NCI-H446 (cell line): ENCODE measurements at regions not wholly inside any gene's neighbourhood (a gene's known extent, or its start where the extent isn't known, plus 50 kb on each side); places are given as distances from the start of the nearest gene placed in this dataset.
"Not testable (repeated sequence)": the region's sequence is repeated elsewhere in the genome, so short reads cannot be mapped to it uniquely, and the experiment has no call there.

ENCODE experiments used
- DNase-seq, 2 experiments: peaks; one replicate each; lab custom pipeline; 2025; lab: John Stamatoyannopoulos, UW

DNA sequence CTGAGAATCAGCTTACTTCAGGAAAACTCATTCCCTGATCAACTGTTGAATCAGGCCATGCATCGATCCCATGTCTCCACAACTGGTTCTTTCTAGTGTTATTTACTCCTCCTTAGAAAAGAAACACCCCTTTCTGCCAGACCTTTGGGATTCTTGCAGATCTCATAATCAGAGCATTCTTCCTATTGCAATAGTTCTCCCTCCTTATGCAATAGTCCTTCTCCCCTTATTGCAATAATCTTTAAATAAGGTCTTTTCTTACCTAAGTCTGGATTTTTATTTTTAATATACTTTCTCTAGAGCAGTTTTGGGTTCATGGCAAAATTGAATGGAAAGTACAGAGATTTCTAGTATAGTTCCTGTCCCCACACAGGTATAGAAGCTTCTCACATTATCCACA, 141.9 kb upstream of the SGO1 start:
- no peak for DNase-seq

DNA sequence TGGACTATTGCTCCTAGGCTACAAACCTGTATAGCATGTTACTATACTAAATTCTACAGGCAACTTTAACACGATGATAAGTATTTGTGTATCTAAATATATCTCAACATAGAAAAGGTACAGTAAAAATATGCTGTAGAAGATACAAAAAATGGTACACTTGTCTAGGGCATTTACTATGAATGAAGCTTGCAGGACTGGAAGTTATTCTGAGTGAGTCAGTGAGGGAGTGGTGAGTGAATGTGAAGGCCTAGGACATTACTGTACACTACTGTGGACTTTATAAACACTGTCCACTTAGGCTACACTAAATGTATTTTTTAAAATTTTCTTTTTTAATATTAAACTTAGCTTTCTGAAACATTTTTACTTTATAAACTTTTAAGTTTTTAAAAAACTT, 140.5 kb upstream of the SGO1 start:
- no peak for DNase-seq

DNA sequence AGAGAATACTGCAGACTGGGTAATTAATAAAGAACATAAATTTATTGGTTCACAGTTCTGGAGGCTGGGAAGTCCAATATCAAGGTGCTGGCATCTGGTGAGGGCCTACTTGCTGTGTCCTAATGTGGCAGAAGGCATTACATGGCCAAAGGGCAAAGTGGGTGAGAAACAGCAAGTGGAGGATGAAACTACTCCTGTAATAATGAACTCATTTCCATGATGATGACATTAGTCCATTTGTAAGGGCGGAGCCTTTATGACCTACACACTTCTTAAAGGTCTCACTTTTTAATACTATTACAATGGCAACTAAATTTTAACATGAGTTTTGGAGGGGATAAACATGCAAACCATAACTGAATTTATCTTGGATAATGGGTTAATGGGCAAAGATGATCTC, 139.6 kb upstream of the SGO1 start:
- no peak for DNase-seq

DNA sequence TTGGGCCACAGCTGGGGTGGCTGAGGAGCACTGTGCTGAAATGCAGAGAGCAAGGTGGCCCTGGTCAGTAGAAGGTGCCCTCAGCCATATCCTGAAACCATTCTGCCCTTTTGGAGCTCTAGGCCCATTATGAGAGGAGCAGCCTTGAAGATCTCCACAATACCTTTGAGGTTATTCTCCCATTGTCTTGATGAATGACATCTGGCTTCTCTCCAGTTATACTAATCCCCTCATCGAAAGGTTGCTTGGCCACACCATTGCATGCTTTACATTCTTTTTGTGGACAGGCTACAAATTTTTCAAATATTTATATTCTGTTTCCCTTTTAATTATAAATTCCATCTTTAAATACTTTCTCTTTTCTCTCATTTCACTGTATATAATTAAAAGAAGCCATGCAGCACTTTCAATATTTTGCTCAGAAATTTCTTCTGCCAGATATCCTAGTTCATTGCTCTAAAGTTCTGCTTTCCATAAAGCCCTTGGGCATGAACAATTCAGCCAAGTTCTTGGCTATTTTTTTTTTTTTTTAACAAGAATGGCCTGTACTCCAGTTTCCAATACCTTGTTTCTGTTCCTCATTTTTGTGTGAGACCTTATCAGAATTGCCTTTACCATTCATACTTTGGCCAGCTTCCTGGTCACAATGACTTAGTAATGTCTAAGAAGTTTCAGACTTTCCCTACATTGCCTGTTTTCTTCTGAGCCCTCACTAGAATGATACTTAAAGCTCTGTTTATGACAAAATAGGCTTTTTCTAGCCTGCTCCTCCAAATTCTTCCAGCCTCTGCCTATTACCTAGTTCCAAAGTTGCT, 138.9 kb upstream of the SGO1 start:
- DNase-seq, result no peak

DNA sequence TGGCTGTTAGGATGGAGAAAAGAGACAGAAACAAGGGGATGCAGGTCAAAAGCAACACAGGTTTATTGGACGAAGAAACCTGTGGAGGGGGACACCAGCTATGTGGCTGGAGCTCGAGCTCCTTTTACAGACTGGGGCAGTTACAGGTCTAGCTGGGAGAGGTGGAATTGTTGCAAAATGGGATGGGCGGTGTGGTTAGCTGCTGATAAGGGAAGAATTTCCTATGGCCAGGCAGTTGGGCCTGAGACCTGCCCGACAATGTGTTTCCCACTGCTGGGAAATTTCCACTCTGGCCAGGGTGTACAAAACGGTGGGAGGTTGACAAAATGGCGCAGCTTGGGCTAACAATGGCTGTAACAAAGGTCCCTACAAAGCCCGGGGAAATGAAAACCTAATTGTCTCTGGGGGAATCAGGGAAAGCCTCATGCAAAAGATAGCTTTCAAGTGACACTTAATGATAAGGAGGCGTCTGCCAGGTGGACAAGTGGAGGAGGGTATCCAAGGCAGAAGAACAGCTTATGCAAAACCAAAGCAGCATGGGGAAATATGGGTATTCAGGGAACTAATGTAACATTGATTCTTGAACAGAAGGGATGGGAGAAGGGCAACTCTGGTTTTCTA, 137.4 kb upstream of the SGO1 start:
- DNase-seq, result no peak

DNA sequence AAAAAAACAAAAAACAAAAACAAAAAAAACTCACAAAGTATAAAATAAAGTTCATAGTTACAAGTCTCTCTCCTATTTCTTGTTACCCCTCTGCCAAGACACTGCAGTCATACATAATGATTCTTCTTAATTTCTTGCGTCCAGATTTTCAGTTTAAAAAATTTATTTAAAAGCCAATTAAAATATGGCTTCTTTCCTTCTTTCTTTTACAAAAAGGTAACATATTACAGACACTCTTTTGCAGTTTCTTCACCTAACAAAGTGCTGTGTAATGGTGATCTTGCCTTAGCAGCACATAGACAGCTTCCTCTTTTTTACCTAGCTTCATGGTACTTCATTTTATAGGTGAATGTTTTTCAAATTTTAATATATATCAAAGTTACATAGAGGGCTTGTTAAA, 136.1 kb upstream of the SGO1 start:
- no peak for DNase-seq

DNA sequence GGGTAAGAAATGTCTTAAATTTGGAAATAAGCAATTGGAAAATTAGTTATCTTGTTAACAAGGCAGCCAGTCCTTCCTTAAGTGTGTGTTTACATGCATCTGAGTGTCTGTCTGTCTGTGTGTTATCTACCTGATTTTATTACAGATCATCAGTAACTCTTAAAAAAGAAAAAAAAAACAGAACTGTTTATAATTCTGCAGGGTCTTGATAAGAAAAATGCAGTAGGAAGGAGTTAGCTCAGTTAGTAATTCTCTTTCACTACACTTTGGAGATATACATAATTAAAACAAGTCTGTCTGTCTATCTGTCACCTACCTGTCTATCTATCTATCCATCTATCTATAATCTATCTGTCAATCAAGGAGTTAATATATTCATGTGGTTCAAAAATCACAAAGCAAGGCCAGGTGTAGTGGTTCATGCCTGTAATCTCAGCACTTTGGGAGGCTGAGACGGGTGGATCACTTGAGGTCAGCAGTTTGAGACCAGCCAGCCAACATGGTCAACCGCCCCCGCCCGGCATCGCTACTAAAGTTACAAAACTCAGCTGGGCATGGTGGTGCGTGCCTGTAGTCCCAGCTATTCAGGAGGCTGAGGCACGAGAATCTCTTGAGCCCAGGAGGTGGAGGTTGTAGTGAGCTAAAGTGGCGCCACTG, 135.5 kb upstream of the SGO1 start:
- DNase-seq, result no peak

DNA sequence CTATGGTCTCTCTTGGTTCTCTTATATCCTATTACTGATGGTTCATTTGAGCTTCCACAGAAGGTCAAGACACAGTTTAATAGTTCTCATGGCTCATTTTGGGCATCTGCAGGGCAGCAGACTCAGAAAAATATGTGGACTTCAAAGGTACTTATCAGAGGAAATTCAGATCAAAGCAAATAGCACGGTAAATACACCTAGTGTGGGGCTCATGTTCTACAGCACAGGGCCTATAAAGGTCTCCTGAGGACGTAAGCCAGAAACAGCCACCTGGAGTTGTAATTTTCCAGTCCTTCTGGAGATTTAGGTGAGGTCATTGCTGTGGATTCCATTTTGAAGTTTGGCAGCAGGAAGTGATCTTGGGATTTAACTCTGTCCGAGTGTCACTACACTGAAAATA, 134.5 kb upstream of the SGO1 start:
- no peak for DNase-seq

DNA sequence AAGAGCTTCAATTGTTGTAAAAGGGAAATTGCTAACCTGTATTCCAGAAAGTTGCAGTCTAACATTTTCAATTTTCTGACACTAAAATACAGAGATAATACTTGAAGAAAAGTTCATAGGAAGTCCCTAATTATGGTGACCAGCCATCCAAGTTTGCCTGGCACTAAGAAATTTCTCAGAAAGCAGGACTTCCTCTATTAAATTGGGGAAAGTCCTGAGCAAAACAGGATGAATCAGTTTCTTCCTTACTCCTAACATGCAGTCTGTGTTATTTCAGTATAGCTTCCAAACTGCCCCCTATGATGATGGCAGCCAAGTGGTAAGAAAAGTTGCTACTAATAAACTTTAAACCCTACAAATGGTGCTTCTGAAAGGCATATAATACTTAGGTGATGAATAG, 133.5 kb upstream of the SGO1 start:
- DNase-seq, result no peak

DNA sequence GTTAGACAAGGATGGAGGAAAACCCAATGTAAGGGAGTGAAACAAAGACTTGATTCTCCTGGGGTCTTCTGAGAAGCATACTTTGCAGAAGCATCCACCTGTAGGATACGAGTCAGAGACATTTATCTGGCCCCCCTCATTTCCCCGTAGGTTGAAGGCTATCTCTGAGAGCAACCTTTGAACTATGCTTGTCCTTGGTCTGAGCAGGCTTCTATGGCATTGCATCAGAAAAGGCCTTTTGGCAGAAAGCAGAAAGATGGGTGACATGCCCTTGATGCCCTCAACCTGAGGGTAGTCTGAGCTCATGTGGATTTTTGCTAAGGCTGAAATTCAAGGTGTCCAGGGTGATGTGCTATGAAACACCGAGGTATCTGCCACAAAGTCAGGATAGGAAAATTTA, 131.6 kb upstream of the SGO1 start:
- no peak for DNase-seq

DNA sequence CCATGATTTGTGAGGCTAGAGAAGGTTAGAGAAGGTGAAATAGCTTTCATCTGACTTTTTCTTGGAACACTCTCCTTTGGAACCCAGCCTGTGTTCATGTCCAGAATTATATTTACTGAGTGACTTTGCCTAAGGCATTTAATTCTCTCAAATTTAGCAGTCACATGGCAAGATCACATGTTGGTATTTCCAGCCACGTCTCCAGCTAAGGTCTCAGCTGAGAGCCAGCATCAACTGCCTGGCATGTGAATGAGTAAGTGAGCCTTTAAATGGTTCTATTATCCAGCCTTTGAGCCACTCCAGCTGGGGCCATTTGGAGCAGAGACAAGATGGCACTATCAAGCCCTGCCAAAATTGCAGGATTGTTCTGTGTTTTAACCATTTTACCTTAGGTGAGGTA, 130.2 kb upstream of the SGO1 start:
- peak in 1 of 2 experiments; percentile 19 for DNase-seq

DNA sequence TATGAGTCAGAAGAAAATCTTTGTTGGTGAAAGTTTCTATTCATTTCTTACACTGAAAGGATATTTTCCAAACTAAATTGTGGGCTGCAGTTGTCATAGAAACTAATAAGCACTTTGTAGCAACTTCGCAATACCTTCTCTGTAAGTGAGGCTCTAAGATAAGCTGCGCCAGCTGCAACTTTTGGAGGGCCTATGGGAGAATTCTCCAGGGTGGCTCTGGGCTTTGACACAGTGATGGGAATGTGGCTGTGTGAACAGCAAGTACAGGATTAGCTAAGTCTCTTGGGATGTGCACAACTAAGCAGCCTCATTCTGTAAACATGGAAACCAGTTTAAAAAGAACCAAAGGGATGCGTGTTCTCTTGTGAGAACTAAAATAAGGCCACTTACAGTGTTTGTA, 124.6 kb upstream of the SGO1 start:
- DNase-seq, result no peak

DNA sequence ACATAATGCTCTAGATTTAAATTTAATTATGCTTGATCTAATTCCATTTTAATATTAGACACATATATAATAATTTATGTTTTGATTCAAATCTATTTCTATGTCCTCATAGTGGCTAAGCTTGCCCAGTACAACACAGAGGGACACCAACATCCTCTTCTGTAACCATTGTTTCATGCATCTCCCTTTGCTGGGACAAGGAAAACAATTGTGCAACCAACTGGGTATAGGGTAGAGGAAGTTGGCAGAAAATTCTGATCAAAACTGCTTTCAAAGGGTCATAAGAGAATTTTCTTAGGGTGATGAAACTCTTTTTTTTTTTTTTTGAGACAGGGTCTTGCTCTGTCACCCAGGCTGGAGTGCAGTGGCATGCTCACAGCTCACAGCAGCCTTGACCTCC, 121.4 kb upstream of the SGO1 start:
- DNase-seq, result no peak

DNA sequence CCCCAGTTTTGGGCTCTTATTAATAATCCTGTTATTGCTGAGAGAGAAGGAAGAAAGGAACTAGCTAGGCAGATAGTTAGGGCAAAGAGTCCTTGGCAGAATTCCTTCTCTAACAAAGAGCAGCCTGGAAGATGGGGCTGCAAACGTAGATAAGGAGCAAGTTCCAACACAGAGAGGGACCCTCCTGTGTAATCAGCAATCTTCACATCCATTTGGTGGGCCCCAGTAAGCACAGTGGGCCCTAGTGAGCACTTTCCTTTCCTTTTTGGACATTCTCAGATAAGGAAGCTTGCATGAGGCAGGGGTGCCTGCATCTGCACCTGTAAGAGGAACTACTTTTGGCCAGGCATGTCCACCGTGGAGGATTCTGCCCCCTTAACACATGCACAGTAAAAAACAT, 119.6 kb upstream of the SGO1 start:
- DNase-seq, result no peak

DNA sequence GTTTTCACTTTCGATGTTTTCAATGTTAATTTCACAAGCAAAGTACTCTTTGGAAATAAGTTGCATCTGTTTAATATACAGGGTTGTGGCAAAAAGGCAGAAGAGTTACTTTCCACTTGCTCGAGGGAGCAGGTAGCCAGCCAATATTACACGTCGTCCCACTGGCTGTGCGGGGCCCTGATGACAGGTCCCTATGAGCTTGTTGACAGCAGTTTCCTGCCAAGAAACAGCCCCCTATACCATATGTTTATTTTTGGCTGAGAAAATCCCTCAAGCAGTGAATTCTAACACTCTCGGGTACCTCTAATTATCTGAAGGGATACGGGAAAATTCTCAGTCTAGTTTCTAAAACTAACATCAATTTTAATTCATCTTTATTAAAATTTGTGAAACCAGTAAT, 116.8 kb upstream of the SGO1 start:
- no peak for DNase-seq

DNA sequence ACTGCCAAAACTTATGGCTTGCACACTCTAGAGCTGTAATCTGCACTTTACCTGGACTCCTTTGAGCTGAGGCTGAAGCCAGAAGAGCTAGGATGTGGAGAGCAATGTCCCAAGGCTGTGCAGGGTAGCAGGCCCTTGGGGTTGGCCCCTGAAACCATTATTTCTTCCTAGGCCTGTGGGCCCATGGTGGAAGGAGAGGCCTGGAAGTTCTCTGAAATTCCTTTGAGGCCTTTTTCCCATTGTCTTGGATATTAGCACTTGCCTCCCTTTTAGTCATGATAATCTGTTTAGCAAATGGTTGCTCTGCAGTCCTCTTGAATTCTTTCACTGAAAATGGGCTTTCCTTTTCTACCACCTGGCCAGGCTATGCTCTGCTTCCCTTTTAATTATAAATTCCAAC, 102.0 kb upstream of the SGO1 start:
- DNase-seq, result no peak

DNA sequence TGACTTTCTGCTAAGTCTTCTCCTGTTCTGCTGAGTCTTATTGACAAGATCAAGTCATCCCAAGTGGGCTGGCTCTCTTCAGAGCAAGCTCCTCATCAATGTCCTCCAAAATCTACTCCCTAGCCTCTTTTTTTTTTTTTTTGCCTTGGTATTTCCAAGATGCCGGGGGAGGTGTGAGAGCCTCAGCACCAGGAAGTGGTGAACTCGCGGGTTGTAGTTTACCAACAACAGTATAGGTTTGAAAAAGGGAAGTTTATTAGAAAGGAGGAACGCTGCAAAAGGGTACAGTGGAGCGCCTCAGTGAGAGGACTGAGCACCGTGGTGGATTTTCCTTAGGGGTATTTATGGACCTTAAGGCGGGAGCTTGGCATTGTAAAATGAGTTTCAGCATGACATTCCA, 94.3 kb upstream of the SGO1 start:
- DNase-seq, result no peak

DNA sequence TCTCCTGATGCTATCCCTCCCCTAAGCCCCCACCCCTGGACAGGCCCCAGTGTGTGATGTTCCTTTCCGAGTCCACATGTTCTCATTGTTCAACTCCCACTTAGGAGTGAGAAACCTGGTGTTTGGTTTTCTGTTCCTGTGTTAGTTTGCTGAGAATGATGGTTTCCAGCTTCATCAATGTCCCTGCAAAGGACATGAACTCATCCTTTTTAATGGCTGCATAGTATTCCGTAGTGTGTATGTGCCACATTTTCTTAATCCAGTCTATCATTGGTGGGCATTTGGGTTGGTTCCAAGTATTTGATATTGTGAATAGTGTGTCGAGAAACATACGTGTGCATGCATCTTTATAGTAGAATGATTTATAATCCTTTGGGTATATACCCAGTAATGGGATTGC, 80.0 kb upstream of the SGO1 start:
- DNase-seq, result not testable (repeated sequence)

DNA sequence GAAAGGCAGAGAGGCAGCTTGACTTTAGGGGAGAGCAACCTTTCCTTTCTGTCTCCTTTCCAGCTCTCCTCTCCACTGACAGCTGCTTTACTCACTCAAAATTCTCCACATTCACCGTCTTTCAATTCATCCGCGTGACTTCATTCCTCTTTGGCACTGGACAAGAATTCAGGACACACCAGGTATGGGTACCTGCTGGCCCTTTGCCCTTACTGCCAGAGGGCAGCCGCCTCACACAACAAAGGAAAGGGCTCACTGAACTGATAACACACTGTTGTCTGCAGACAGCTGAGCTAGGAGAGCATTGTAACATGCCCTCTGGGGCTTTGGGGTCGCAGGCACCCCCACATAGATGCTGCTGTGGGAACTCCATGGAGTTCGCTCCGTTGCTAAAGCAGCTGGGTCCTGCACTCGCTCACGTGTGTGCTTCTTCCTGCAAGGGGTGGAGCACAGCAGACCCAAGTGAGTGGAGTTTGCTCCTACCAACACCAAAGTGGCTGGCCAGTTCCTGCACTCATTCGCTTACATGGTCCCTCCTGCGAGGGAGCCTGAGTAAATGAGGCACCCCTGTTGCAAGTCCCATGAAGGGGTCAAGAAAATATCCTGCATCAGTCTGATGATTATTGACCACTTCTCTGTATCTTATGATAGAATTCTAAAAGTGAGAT, 79.0 kb upstream of the SGO1 start:
- DNase-seq, result no peak

DNA sequence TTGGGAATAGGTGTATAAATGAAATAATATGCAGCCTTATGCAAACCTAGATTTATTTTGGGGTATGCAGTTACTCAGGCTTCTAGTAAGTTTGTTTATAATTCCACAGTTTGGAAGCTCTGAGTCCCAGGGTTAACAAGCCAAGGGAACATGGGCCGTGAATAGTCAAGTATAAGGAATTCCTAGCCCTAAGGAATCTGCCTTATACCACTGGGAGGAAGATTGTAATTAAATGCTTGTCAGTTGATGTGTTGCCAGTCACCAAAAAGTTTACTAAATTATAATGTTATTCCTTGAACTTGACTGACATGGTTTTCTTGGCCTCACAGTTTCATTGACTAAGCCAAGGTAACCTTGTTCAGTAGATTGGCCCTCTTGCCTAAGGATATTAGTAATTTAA, 72.4 kb upstream of the SGO1 start:
- no peak for DNase-seq

DNA sequence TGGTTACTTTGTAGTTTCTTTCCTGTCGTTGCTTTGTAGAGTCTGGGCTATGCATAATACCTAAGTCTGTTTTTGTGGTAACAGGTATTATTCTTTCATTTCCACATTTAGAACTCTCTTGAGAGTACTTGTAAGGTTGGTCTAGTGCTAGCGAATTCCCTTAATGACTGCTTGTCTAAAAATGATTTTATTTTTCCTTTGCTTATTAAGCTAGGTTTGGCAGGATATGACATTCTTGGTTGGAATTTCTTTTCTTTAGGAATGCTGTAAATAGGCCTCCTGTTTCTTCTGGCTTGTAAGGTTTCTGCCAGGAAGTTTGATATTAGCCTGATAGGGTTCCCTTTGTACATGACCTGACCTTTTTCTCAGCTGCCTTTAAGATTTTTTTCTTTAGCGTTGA, 70.1 kb upstream of the SGO1 start:
- DNase-seq, result no peak

DNA sequence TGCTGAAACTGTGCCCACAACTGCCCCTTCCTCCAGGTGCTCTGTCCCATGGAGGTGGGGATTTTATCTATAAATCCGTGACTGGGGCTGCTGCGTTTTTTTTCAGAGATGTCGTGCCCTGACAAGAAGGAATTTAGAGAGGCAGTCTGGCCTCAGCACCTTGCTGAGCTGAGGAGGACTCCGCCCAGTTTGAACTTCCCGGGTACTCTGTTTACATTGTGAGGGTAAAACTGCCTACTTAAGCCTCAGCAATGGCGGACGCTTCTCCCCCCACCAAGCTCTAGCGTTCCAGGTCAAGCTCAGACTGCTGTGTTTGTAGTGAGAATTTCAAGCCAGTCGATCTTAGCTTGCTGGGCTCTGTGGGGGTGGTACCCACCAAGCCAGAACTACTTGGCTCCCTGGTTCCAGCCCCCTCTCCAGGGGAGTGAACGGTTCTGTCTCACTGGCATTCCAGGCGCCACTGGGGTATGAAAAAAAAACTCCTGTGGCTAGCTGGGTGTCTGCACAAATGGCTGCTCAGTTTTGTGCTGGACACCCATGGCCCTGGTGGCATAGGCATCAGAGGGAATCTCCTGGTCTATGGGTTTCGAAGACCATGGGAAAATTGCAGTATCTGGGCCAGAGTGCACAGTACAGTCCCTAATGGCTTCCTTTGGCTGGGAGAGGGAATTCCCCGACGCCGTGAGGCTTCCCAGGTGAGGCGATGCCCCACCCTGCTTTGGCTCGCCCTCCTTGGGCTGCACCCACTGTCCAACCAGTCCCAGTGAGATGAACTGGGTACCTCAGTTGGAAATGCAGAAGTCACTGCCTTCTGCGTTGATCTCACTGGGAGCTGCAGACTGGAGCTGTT, 68.5 kb upstream of the SGO1 start:
- DNase-seq, result no peak
